Vagina (tissue), 2 donors: ENCODE measurements at regions not wholly inside any gene's neighbourhood (a gene's known extent, or its start where the extent isn't known, plus 50 kb on each side); places are given as distances from the start of the nearest gene placed in this dataset.
A peak's percentile ranks its signal among the peaks of the same experiment; 100 is the strongest.

Experiments
- DNase-seq, 2 donors: peaks; one replicate each; pipeline ENCODE4 v3.0.0-alpha.2; 2017; ENCODE audit errors: extremely low spot score in 2 of 2
- H3K27ac ChIP-seq: fragments of 200-600 bp; sonication (generic); one replicate; pipeline ENCODE4 v1.5.1; 2019
- H3K27me3 ChIP-seq: fragments of 200-600 bp; sonication (generic); one replicate; pipeline ENCODE4 v1.5.1; 2019
- H3K36me3 ChIP-seq, 2 donors: fragments of 200-600 bp; sonication (generic); one replicate each; pipeline ENCODE4 v1.5.1; 2017 to 2019
- H3K4me1 ChIP-seq: fragments of 200-600 bp; sonication (generic); one replicate; pipeline ENCODE4 v1.5.1; 2019
- H3K4me3 ChIP-seq, 2 donors: fragments of 200-600 bp; sonication (generic); 1 replicate in 1 of 2; 2 replicates in 1 of 2; pipeline ENCODE4 v1.5.1; 2016 to 2019
- H3K9me3 ChIP-seq: fragments of 200-600 bp; sonication (generic); one replicate; pipeline ENCODE4 v1.5.1; 2019
- POLR2A ChIP-seq, 2 donors: fragments of 450-650 bp; IDR thresholded peaks; one replicate each; pipeline ENCODE4 v1.6.1; 2017; ENCODE audit warnings: antibody characterized with exemption in 2 of 2, mild to moderate bottlenecking in 2 of 2, moderate library complexity in 2 of 2
- POLR2AphosphoS5 ChIP-seq, 2 donors: sonication (generic); formaldehyde crosslinking; IDR thresholded peaks; one replicate each; pipeline ENCODE4 v1.9.0; 2017; ENCODE audit warnings: antibody characterized with exemption in 2 of 2, mild to moderate bottlenecking in 2 of 2, low read depth in 1 of 2; ENCODE audit not compliant: insufficient read depth in 1 of 2
- intact Hi-C: fragments of 100-400 bp; cut with DNase I; formaldehyde crosslinking; loops from one replicate; pipeline ENCODE4 v1.15.1; 2023
- TF ChIP-seq, protein P1 (sequence below), 3 experiments: fragments of 450-650 bp in 2 of 3; fragments of 200-600 bp in 1 of 3; sonication (generic) in 1 of 3; IDR thresholded peaks; one replicate each; pipeline ENCODE4 v1.5.1; 2017 to 2019; ENCODE audit warnings: antibody characterized with exemption in 3 of 3, mild to moderate bottlenecking in 2 of 3, moderate library complexity in 2 of 3

- DNase-seq = no peak
- no peaks in the 10 kb centered on the region for H3K9me3 ChIP-seq
- intact Hi-C loops = no loop called here
These were observed 123.8 kb upstream of the MYLIP start for GRCh38 chr6:16004934-16005679.

DNA sequence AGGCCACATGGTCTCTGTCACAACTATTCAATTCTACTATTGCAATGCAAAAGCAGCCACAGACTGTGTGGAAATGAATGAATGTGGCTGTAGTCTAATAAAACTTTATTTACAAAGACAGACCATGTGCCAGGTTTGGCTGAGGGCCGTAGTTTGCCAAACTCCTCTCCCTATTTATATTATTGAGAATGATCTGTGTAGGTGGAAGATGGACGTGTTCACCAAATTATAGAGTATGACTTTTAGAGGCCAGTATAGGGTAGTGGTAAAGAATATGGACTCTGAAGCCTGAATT is 125.7 kb upstream of the MYLIP start:
- no peaks in the 10 kb centered on the region for H3K9me3 ChIP-seq
- no peaks in the 10 kb centered on the region for H3K4me1 ChIP-seq
- H3K4me3 ChIP-seq = no peak overlapping the region
- H3K27ac ChIP-seq = no peak overlapping the region
- no peaks in the 10 kb centered on the region for H3K27me3 ChIP-seq
- intact Hi-C loops = no loop called here
- no peak for DNase-seq
- no peak for TF ChIP-seq POLR2AphosphoS5 (IDR thresholded peaks at IDR 0.05; ENCODE audit: insufficient read depth in 1 of 2, low read depth in 1 of 2)
- TF ChIP-seq POLR2A (IDR thresholded peaks at IDR 0.05) = no peak
- TF ChIP-seq, protein P1, sequence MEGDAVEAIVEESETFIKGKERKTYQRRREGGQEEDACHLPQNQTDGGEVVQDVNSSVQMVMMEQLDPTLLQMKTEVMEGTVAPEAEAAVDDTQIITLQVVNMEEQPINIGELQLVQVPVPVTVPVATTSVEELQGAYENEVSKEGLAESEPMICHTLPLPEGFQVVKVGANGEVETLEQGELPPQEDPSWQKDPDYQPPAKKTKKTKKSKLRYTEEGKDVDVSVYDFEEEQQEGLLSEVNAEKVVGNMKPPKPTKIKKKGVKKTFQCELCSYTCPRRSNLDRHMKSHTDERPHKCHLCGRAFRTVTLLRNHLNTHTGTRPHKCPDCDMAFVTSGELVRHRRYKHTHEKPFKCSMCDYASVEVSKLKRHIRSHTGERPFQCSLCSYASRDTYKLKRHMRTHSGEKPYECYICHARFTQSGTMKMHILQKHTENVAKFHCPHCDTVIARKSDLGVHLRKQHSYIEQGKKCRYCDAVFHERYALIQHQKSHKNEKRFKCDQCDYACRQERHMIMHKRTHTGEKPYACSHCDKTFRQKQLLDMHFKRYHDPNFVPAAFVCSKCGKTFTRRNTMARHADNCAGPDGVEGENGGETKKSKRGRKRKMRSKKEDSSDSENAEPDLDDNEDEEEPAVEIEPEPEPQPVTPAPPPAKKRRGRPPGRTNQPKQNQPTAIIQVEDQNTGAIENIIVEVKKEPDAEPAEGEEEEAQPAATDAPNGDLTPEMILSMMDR (IDR thresholded peaks at IDR 0.05) = no peak
- H3K36me3 ChIP-seq = no peaks in the 10 kb centered on the region

More at GRCh38 chr6:16004934-16005679, 123.8 kb upstream of the MYLIP start:
- H3K36me3 ChIP-seq = no peaks in the 10 kb centered on the region
- TF ChIP-seq POLR2AphosphoS5 (IDR thresholded peaks at IDR 0.05; ENCODE audit: insufficient read depth in 1 of 2, low read depth in 1 of 2) (no peak), POLR2A (IDR thresholded peaks at IDR 0.05) (no peak)
- TF ChIP-seq, protein P1 (IDR thresholded peaks at IDR 0.05) = no peak
- H3K4me1 ChIP-seq = no peaks in the 10 kb centered on the region
- H3K27ac ChIP-seq = no peak overlapping the region
- H3K4me3 ChIP-seq = no peak overlapping the region
- H3K27me3 ChIP-seq = no peaks in the 10 kb centered on the region

- no peaks in the 10 kb centered on the region for H3K27me3 ChIP-seq
- H3K4me1 ChIP-seq = no peaks in the 10 kb centered on the region
- no peak overlapping the region for H3K27ac ChIP-seq
- H3K4me3 ChIP-seq = no peak overlapping the region
- no peaks in the 10 kb centered on the region for H3K36me3 ChIP-seq
- intact Hi-C loops = no loop called here
- no peak for DNase-seq
- TF ChIP-seq, protein P1 (IDR thresholded peaks at IDR 0.05) = no peak
- no peak for TF ChIP-seq POLR2A (IDR thresholded peaks at IDR 0.05)
- TF ChIP-seq POLR2AphosphoS5 (IDR thresholded peaks at IDR 0.05; ENCODE audit: insufficient read depth in 1 of 2, low read depth in 1 of 2) = no peak
- H3K9me3 ChIP-seq = no peaks in the 10 kb centered on the region
These were observed 126.3 kb upstream of the MYLIP start for GRCh38 chr6:16002332-16003196.

DNA sequence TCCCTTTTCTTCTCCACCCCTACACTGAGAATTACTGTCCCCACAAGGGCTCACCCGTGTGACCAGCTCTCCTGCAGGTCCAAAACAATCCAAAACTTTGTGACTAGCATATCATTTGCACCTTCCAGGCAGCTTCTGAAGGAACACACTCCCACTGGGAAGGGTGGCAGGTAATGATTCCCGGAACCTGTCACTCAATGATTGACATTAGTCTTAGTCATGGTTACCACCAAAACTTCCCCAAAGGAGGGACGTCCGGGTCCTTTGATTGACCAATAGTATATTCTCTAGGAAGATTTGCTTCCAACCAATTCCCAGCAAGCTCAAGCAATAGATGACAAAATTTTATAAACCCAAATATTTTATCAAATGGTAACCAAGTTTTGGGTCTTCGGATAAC is 127.7 kb upstream of the MYLIP start:
- Histone ChIP-seq H3K9me3 (no peaks in the 10 kb centered on the region), H3K4me3 (no peak overlapping the region), H3K27ac (no peak overlapping the region), H3K27me3 (no peaks in the 10 kb centered on the region), H3K36me3 (no peaks in the 10 kb centered on the region), H3K4me1 (no peaks in the 10 kb centered on the region)
- TF ChIP-seq POLR2A (IDR thresholded peaks at IDR 0.05) = no peak
- TF ChIP-seq POLR2AphosphoS5 (IDR thresholded peaks at IDR 0.05; ENCODE audit: insufficient read depth in 1 of 2, low read depth in 1 of 2) = no peak
- TF ChIP-seq, protein P1 (IDR thresholded peaks at IDR 0.05) = no peak
- intact Hi-C loops = no loop called here
- no peak for DNase-seq

DNA sequence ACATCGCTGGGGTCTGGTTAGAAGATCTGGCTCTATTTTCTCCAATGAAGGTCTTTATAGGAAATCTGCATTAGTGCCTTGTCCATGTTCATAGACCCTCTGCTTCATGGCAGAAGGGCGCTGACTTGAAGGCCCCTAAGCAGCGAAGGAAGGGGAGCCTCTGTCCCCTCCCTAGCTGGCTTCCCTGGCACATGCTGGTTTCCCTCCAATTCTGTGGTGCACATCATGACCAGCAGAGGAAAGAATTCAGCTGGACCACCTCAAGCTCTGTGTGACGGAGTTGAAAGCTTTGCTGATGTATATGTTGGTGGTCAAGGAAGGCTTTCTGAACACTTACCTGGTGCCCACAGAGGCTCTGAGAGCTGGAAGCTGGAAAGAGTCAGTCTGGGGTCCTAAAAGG is 129.7 kb upstream of the MYLIP start:
- H3K4me3 ChIP-seq = no peak overlapping the region
- DNase-seq = peak in 1 of 2 donors; percentile 56
- no peaks in the 10 kb centered on the region for H3K4me1 ChIP-seq
- TF ChIP-seq, protein P1 (IDR thresholded peaks at IDR 0.05) = no peak
- TF ChIP-seq POLR2A (IDR thresholded peaks at IDR 0.05) (no peak), POLR2AphosphoS5 (IDR thresholded peaks at IDR 0.05; ENCODE audit: insufficient read depth in 1 of 2, low read depth in 1 of 2) (no peak)
- H3K27me3 ChIP-seq = no peaks in the 10 kb centered on the region
- H3K36me3 ChIP-seq = no peaks in the 10 kb centered on the region
- intact Hi-C loops = no loop called here
- H3K27ac ChIP-seq = no peak overlapping the region
- H3K9me3 ChIP-seq = no peaks in the 10 kb centered on the region
